Prostate gland (tissue), 2 donors: ENCODE measurements at regions not wholly inside any gene's neighbourhood (a gene's known extent, or its start where the extent isn't known, plus 50 kb on each side); places are given as distances from the start of the nearest gene placed in this dataset.

Experiments used
- CTCF ChIP-seq, 4 experiments: fragments of 200-600 bp in 2 of 4; fragments of 450-650 bp in 2 of 4; sonication (generic) in 2 of 4; IDR thresholded peaks; 1 replicate in 3 of 4; 2 replicates in 1 of 4; pipeline ENCODE4 v1.5.1; 2016 to 2019; ENCODE audit warnings: antibody characterized with exemption in 4 of 4, mild to moderate bottlenecking in 2 of 4, moderate library complexity in 2 of 4
- POLR2AphosphoS5 ChIP-seq: sonication (generic); formaldehyde crosslinking; IDR thresholded peaks from one replicate; pipeline ENCODE4 v1.6.1; 2017; ENCODE audit warnings: antibody characterized with exemption

GRCh38 chr12:131491155-131491554 is 219.7 kb upstream of the SFSWAP start:
- no peak for TF ChIP-seq CTCF (IDR thresholded peaks at IDR 0.05)
- TF ChIP-seq POLR2AphosphoS5, result no peak
